ENCODE measurements at regions not wholly inside any gene's neighbourhood (a gene's known extent, or its start where the extent isn't known, plus 50 kb on each side); places are given as distances from the start of the nearest gene placed in this dataset.

DNA sequence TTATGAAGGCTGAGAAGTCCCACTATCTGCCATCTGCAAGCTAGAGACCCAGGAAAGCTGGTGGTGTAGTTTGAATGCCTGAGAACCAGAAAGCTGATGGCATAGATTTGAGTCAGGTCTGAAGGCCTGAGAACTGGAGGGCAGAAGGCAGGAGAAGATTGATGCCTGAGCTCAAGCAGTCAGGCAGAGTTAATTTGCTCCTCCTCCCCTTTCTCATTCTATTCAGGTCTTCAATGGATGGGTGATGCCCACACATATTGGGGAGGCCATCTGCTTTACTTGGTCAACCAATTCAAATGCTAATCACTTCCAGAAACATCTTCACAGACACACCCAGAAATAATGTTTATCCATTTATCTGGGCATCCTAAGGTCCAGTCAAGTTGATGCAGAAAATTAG is 87.6 kb upstream of the CPLX2 start:
- no peak for DNase-seq
- TF ChIP-seq, protein P1, sequence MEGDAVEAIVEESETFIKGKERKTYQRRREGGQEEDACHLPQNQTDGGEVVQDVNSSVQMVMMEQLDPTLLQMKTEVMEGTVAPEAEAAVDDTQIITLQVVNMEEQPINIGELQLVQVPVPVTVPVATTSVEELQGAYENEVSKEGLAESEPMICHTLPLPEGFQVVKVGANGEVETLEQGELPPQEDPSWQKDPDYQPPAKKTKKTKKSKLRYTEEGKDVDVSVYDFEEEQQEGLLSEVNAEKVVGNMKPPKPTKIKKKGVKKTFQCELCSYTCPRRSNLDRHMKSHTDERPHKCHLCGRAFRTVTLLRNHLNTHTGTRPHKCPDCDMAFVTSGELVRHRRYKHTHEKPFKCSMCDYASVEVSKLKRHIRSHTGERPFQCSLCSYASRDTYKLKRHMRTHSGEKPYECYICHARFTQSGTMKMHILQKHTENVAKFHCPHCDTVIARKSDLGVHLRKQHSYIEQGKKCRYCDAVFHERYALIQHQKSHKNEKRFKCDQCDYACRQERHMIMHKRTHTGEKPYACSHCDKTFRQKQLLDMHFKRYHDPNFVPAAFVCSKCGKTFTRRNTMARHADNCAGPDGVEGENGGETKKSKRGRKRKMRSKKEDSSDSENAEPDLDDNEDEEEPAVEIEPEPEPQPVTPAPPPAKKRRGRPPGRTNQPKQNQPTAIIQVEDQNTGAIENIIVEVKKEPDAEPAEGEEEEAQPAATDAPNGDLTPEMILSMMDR (IDR thresholded peaks at IDR 0.05; ENCODE audit: insufficient read depth in 1 of 2, low read depth in 1 of 2, low read length in 1 of 2, severe bottlenecking in 1 of 2, unreplicated experiment in 1 of 2), result no peak
- H3K4me1 Mint-ChIP-seq (ENCODE audit: low read depth, unreplicated experiment), result no peaks in the 10 kb centered on the region
- POLR2A ChIA-PET, result no interaction called here
- H3K27ac Mint-ChIP-seq (ENCODE audit: unreplicated experiment), result no peak overlapping the region
- H3K9me3 ChIP-seq, result no peaks in the 10 kb centered on the region
- peaks cover 10% of the 10 kb centered on the region for H3K27me3 Mint-ChIP-seq (ENCODE audit: insufficient read depth, unreplicated experiment)
- H3K4me3 Mint-ChIP-seq (ENCODE audit: unreplicated experiment), result no peak overlapping the region
- intact Hi-C loops (cut with micrococcal nuclease; ENCODE audit: unreplicated experiment), result no loop called here
- H3K27me3 ChIP-seq (replicated peaks; ENCODE audit: control insufficient read depth, insufficient read depth, low read length), result no peaks in the 10 kb centered on the region
- H3K36me3 Mint-ChIP-seq (ENCODE audit: insufficient read depth, unreplicated experiment), result no peaks in the 10 kb centered on the region
- CTCF ChIA-PET, result no interaction called here
- no peaks in the 10 kb centered on the region for H3K9me3 Mint-ChIP-seq (ENCODE audit: unreplicated experiment)
- H3K4me3 ChIP-seq (ENCODE audit: low read depth, low read length), result no peak overlapping the region
- no peaks in the 10 kb centered on the region for H3K36me3 ChIP-seq (ENCODE audit: control insufficient read depth, insufficient read depth, low read length)
- no peaks in the 10 kb centered on the region for H3K4me1 ChIP-seq
- BruUV-seq (replicated peaks), result no TSS peak

DNA sequence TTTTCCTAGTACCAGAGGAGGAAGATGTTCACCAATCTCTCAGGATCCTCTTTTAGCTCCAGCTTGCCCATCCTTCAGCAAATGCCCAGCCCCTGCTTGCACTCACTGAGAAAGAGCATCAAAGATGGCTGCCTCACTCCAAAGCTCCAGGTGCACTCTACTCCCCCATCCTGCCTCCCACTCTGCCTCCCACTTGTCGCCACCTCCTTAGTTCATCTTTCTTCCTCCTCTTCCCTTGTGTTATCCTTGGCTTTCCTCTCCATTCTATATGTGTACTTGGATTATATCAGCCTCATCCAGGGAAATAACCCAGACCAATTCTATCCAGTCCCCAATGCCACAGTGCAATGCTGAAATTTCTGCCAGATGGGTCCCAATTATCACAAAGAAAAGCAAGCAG is 87.1 kb upstream of the CPLX2 start:
- TF ChIP-seq, protein P1 (IDR thresholded peaks at IDR 0.05; ENCODE audit: insufficient read depth in 1 of 2, low read depth in 1 of 2, low read length in 1 of 2, severe bottlenecking in 1 of 2, unreplicated experiment in 1 of 2), result no peak
- BruUV-seq (replicated peaks), result no TSS peak
- intact Hi-C loops (cut with micrococcal nuclease; ENCODE audit: unreplicated experiment), result no loop called here
- Mint-ChIP-seq H3K4me1 (ENCODE audit: low read depth, unreplicated experiment) (no peaks in the 10 kb centered on the region), H3K27me3 (ENCODE audit: insufficient read depth, unreplicated experiment) (peaks cover 10% of the 10 kb centered on the region), H3K36me3 (ENCODE audit: insufficient read depth, unreplicated experiment) (no peaks in the 10 kb centered on the region), H3K27ac (ENCODE audit: unreplicated experiment) (no peak overlapping the region), H3K9me3 (ENCODE audit: unreplicated experiment) (no peaks in the 10 kb centered on the region), H3K4me3 (ENCODE audit: unreplicated experiment) (no peak overlapping the region)
- H3K36me3 ChIP-seq (ENCODE audit: control insufficient read depth, insufficient read depth, low read length), result no peaks in the 10 kb centered on the region
- ChIA-PET POLR2A (no interaction called here), CTCF (no interaction called here)
- DNase-seq, result no peak
- H3K4me3 ChIP-seq (ENCODE audit: low read depth, low read length), result no peak overlapping the region
- H3K9me3 ChIP-seq, result no peaks in the 10 kb centered on the region
- no peaks in the 10 kb centered on the region for H3K4me1 ChIP-seq
- no peaks in the 10 kb centered on the region for H3K27me3 ChIP-seq (replicated peaks; ENCODE audit: control insufficient read depth, insufficient read depth, low read length)

DNA sequence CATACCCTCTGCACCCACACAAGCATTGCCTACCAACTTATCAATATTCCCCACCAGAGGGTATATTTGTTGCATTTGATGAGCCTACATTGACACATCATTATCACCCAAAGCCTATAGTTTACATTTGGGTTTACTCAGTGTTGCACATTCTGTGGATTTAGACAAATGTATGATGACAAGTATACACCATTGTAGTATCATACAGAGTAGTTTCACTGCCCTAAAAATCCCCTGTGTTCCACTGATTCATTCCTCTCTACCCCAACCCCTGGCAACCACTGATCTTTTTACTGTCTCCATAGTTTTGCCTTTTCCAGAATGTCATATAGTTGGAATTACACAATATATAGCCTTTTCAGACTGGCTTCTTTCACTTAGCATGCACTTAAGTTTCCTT is 85.7 kb upstream of the CPLX2 start:
- Histone ChIP-seq H3K27me3 (replicated peaks; ENCODE audit: control insufficient read depth, insufficient read depth, low read length) (no peaks in the 10 kb centered on the region), H3K4me3 (ENCODE audit: low read depth, low read length) (no peak overlapping the region), H3K9me3 (no peaks in the 10 kb centered on the region), H3K4me1 (no peaks in the 10 kb centered on the region), H3K36me3 (ENCODE audit: control insufficient read depth, insufficient read depth, low read length) (no peaks in the 10 kb centered on the region)
- Mint-ChIP-seq H3K27ac (ENCODE audit: unreplicated experiment) (no peak overlapping the region), H3K27me3 (ENCODE audit: insufficient read depth, unreplicated experiment) (peaks cover 12% of the 10 kb centered on the region), H3K4me3 (ENCODE audit: unreplicated experiment) (no peak overlapping the region), H3K4me1 (ENCODE audit: low read depth, unreplicated experiment) (no peaks in the 10 kb centered on the region), H3K36me3 (ENCODE audit: insufficient read depth, unreplicated experiment) (no peaks in the 10 kb centered on the region), H3K9me3 (ENCODE audit: unreplicated experiment) (no peaks in the 10 kb centered on the region)
- no peak for DNase-seq
- no TSS peak for BruUV-seq (replicated peaks)
- intact Hi-C loops (cut with micrococcal nuclease; ENCODE audit: unreplicated experiment), result no loop called here
- ChIA-PET POLR2A (no interaction called here), CTCF (no interaction called here)
- TF ChIP-seq, protein P1 (IDR thresholded peaks at IDR 0.05; ENCODE audit: insufficient read depth in 1 of 2, low read depth in 1 of 2, low read length in 1 of 2, severe bottlenecking in 1 of 2, unreplicated experiment in 1 of 2), result no peak

Measured in Caco-2 (cell line).